ENCODE measurements at regions not wholly inside any gene's neighbourhood (a gene's known extent, or its start where the extent isn't known, plus 50 kb on each side); places are given as distances from the start of the nearest gene placed in this dataset.

DNA sequence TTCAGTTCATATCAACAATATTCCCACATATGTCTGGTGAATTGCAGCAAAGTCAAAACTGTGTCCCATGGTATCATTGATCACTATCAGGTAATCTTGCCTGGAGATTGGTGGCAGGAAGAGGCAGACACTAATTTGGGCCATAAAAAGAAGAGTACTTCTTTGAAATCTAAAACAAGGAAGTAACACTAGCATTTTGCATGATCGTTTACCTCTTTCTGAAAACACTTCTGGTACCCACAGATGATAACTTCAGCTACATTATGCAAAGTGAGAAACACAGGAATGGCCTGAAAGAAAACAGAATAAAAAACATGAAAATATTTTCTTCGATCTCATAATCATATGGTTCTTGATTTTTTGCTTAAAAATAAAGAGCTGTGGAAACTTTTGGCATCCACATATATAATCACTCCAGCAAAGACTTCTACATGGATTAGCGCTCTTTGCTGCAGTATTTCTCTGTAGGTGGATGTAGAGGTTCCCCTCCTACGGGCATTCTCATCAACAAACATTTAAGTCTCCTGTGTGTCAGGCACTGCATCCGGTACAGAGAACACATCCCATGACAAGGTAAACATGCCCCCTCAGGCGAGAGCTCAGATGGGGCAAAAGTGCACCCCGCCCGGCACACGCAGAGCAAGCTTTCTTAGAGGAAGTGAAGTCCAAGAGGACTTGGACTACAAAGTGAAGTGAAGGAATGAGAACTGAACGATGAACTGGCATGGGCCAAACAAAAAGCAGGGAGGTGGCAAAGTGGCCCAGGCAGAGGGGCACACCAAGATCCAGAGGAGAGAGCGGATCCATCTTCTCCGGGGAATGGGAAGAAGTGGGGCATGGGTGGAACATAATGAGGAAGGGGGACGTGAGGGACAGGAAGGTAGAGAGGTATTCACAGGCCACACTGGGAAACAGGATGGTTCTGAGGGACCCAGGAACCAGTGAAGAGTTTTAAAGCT lies 68.0 kb upstream of the RIOK3 start (continued):
- TF ChIP-seq, protein P1, sequence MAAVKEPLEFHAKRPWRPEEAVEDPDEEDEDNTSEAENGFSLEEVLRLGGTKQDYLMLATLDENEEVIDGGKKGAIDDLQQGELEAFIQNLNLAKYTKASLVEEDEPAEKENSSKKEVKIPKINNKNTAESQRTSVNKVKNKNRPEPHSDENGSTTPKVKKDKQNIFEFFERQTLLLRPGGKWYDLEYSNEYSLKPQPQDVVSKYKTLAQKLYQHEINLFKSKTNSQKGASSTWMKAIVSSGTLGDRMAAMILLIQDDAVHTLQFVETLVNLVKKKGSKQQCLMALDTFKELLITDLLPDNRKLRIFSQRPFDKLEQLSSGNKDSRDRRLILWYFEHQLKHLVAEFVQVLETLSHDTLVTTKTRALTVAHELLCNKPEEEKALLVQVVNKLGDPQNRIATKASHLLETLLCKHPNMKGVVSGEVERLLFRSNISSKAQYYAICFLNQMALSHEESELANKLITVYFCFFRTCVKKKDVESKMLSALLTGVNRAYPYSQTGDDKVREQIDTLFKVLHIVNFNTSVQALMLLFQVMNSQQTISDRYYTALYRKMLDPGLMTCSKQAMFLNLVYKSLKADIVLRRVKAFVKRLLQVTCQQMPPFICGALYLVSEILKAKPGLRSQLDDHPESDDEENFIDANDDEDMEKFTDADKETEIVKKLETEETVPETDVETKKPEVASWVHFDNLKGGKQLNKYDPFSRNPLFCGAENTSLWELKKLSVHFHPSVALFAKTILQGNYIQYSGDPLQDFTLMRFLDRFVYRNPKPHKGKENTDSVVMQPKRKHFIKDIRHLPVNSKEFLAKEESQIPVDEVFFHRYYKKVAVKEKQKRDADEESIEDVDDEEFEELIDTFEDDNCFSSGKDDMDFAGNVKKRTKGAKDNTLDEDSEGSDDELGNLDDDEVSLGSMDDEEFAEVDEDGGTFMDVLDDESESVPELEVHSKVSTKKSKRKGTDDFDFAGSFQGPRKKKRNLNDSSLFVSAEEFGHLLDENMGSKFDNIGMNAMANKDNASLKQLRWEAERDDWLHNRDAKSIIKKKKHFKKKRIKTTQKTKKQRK (IDR thresholded peaks at IDR 0.05; ENCODE audit: low read length), result no peak
- TF ChIP-seq, protein P2, sequence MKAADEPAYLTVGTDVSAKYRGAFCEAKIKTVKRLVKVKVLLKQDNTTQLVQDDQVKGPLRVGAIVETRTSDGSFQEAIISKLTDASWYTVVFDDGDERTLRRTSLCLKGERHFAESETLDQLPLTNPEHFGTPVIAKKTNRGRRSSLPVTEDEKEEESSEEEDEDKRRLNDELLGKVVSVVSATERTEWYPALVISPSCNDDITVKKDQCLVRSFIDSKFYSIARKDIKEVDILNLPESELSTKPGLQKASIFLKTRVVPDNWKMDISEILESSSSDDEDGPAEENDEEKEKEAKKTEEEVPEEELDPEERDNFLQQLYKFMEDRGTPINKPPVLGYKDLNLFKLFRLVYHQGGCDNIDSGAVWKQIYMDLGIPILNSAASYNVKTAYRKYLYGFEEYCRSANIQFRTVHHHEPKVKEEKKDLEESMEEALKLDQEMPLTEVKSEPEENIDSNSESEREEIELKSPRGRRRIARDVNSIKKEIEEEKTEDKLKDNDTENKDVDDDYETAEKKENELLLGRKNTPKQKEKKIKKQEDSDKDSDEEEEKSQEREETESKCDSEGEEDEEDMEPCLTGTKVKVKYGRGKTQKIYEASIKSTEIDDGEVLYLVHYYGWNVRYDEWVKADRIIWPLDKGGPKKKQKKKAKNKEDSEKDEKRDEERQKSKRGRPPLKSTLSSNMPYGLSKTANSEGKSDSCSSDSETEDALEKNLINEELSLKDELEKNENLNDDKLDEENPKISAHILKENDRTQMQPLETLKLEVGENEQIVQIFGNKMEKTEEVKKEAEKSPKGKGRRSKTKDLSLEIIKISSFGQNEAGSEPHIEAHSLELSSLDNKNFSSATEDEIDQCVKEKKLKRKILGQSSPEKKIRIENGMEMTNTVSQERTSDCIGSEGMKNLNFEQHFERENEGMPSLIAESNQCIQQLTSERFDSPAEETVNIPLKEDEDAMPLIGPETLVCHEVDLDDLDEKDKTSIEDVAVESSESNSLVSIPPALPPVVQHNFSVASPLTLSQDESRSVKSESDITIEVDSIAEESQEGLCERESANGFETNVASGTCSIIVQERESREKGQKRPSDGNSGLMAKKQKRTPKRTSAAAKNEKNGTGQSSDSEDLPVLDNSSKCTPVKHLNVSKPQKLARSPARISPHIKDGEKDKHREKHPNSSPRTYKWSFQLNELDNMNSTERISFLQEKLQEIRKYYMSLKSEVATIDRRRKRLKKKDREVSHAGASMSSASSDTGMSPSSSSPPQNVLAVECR (CRISPR knock-in tag; IDR thresholded peaks at IDR 0.05; ENCODE audit: borderline replicate concordance), result peak; percentile 43; the same call in 1 of the 2 replicates
- TF ChIP-seq PITX1 (CRISPR knock-in tag; IDR thresholded peaks at IDR 0.05) (peak; percentile 87), ZNF224 (CRISPR knock-in tag; IDR thresholded peaks at IDR 0.05) (peak; percentile 48; the same call in 1 of the 2 replicates), ZSCAN22 (CRISPR knock-in tag; IDR thresholded peaks at IDR 0.05) (no peak), WIZ (CRISPR knock-in tag; IDR thresholded peaks at IDR 0.05) (0 out of 2 replicates have a peak, but pooled peaks have one; percentile 37), NONO (IDR thresholded peaks at IDR 0.05) (no peak), NONO (CRISPR knock-in tag; conservative IDR thresholded peaks at IDR 0.05) (peak; percentile 64; the same call in 1 of the 2 replicates)
- TF ChIP-seq, protein P3, sequence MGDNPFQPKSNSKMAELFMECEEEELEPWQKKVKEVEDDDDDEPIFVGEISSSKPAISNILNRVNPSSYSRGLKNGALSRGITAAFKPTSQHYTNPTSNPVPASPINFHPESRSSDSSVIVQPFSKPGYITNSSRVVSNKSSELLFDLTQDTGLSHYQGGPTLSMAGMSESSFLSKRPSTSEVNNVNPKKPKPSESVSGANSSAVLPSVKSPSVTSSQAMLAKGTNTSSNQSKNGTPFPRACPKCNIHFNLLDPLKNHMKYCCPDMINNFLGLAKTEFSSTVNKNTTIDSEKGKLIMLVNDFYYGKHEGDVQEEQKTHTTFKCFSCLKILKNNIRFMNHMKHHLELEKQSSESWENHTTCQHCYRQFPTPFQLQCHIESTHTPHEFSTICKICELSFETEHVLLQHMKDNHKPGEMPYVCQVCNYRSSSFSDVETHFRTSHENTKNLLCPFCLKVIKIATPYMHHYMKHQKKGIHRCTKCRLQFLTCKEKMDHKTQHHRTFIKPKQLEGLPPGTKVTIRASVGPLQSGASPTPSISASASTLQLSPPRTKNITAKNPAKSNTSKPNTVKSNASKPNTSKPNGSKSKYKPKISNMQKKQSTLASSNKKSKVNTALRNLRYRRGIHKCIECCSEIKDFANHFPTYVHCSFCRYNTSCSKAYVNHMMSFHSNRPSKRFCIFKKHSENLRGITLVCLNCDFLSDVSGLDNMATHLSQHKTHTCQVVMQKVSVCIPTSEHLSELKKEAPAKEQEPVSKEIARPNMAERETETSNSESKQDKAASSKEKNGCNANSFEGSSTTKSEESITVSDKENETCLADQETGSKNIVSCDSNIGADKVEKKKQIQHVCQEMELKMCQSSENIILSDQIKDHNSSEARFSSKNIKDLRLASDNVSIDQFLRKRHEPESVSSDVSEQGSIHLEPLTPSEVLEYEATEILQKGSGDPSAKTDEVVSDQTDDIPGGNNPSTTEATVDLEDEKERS (CRISPR knock-in tag; IDR thresholded peaks at IDR 0.05), result peak; percentile 74
- TF ChIP-seq, protein P4, sequence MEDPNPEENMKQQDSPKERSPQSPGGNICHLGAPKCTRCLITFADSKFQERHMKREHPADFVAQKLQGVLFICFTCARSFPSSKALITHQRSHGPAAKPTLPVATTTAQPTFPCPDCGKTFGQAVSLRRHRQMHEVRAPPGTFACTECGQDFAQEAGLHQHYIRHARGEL (CRISPR knock-in tag; IDR thresholded peaks at IDR 0.05), result no peak
- TF ChIP-seq, protein P5, sequence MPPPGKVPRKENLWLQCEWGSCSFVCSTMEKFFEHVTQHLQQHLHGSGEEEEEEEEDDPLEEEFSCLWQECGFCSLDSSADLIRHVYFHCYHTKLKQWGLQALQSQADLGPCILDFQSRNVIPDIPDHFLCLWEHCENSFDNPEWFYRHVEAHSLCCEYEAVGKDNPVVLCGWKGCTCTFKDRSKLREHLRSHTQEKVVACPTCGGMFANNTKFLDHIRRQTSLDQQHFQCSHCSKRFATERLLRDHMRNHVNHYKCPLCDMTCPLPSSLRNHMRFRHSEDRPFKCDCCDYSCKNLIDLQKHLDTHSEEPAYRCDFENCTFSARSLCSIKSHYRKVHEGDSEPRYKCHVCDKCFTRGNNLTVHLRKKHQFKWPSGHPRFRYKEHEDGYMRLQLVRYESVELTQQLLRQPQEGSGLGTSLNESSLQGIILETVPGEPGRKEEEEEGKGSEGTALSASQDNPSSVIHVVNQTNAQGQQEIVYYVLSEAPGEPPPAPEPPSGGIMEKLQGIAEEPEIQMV (CRISPR knock-in tag; IDR thresholded peaks at IDR 0.05; ENCODE audit: low read depth), result peak; percentile 69; the same call in 1 of the 2 replicates
- TF ChIP-seq, protein P6, sequence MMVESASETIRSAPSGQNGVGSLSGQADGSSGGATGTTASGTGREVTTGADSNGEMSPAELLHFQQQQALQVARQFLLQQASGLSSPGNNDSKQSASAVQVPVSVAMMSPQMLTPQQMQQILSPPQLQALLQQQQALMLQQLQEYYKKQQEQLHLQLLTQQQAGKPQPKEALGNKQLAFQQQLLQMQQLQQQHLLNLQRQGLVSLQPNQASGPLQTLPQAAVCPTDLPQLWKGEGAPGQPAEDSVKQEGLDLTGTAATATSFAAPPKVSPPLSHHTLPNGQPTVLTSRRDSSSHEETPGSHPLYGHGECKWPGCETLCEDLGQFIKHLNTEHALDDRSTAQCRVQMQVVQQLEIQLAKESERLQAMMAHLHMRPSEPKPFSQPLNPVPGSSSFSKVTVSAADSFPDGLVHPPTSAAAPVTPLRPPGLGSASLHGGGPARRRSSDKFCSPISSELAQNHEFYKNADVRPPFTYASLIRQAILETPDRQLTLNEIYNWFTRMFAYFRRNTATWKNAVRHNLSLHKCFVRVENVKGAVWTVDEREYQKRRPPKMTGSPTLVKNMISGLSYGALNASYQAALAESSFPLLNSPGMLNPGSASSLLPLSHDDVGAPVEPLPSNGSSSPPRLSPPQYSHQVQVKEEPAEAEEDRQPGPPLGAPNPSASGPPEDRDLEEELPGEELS (CRISPR knock-in tag; IDR thresholded peaks at IDR 0.05), result peak; percentile 95
